GM04504 (cell line): ENCODE measurements at regions not wholly inside any gene's neighbourhood (a gene's known extent, or its start where the extent isn't known, plus 50 kb on each side); places are given as distances from the start of the nearest gene placed in this dataset.

Source experiments
- DNase-seq: peaks from one replicate; pipeline ENCODE4 v3.0.0-alpha.2; 2012; ENCODE audit warnings: low read depth

DNA sequence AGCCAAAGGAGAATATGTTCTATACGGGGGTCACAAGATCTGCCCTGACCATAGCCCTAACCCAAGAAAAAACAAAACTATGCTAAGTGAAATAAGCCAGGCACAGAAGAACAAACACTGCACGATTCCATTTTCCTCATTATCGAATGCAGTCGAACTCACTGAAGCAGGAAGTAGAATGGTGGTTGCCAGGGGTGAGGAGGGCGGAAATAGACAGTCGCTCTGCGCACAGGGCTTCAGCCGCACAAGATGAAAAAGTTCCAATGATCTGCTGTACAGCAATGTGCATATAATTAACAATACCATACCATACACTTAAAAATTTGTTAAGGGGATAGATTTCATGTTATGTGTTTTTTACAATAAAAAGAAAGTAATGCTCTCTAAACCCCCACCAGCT lies 257.7 kb downstream of the TXNL1 start:
- DNase-seq, result no peak

- no peak for DNase-seq
Measured at GRCh38 chr18:56379256-56379655, 259.1 kb downstream of the TXNL1 start.

DNA sequence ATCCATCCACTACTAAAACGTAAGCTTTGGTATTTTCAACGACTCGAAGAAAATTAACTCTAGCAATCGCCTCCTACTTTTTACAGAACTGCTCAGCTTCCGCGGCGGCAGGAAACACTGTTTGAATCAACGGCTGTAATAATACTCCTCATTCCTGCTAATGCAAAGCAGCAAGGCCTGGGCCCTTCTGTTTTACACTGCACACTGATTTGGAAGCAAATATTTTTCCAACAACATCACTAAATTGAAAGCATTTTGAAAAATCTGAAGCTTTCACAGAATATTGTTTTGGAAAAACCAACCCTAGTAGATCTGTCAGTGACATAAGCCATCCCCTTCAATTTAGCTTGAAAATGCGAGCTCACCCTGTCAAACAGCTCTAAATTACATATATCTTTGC lies 261.2 kb downstream of the TXNL1 start:
- no peak for DNase-seq

GRCh38 chr18:56374007-56374655 lies 264.3 kb downstream of the TXNL1 start:
- no peak for DNase-seq

- no peak for DNase-seq
Measured at GRCh38 chr18:56373601-56374000, 264.8 kb downstream of the TXNL1 start.

DNA sequence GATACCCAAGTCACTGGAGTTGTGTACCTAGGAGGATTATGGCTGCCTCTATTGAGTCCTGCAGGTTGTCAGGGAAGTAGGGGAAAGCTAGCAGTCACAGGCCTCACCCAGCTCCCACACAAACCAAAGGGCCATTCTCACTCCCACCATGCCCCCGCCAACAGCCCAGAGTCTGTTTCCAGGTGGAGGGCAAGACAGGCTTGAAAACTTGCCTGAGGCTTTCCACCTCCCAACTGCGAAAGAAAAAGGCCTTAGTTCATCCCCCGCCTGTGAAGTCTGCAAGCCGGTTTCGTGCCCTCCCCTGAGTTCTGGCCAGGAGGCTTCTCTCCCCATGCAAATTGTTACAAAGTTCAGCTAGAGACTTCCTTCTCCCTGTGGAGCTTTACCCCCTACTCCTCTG lies 270.3 kb downstream of the TXNL1 start:
- DNase-seq, result no peak

DNA sequence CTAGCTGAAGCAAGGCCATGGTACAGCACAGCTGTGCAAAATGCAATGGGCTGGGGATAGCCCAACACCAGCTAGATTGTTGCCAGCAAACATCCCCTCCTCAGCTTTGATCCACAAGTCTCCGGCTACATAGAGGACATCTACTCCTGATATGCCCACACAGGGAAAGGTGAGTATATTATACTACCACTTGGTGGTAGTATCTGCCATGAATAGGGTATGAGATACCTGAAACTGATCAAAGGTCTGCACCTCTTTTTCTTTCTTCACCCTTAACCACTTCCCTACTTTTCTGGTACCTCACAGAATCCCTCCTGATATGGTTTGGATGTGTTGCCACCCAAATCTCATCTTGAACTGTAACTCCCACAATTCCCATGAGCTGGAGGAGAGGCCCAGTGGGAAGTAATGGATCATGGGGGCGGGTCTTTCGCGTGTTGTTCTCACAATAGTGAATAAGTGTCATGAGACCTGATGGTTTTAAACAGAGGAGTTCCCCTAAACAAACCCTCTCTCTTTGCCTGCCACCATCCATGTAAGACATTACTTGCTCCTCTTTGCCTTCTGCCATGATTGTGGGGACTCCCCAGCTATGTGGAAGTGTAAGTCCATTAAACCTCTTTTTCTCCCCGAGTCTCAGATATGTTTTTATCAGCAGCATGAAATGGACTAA lies 279.6 kb downstream of the TXNL1 start:
- no peak for DNase-seq

- no peak for DNase-seq
Measured at GRCh38 chr18:56353663-56354260, 284.6 kb downstream of the TXNL1 start.

- DNase-seq, result no peak
Measured at GRCh38 chr18:56351911-56352500, 286.4 kb downstream of the TXNL1 start.

- no peak for DNase-seq
Measured at GRCh38 chr18:56337507-56337906, 300.9 kb downstream of the TXNL1 start.

DNA sequence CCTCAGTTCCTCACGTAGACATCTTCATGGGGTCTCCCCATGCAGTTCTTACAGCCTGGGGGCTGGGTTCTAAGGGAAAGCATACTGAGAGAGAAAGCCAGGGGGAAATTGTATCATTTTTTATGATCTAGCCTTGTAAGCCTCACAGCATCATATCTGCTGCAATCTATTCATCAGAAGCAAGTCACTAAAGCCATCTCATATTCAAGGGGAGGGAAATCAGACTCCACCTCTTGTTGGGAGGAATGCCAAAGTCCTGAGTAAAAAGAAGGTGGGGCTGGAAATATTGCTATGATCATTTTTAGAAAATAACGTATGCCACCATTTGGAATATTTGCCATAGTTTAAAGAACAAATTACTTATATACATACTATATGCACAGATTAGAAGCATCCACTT lies 304.6 kb downstream of the TXNL1 start:
- no peak for DNase-seq

GRCh38 chr18:56333146-56333545 lies 305.2 kb downstream of the TXNL1 start:
- no peak for DNase-seq

GRCh38 chr18:56332371-56332770 lies 306.0 kb downstream of the TXNL1 start:
- no peak for DNase-seq

- no peak for DNase-seq
Measured at GRCh38 chr18:56330366-56331110, 307.9 kb downstream of the TXNL1 start.

GRCh38 chr18:56329536-56329935 lies 308.9 kb downstream of the TXNL1 start:
- no peak for DNase-seq

GRCh38 chr18:56327191-56327885 lies 311.1 kb downstream of the TXNL1 start:
- peak; percentile 22 for DNase-seq

- no peak for DNase-seq
Measured at GRCh38 chr18:56326336-56327072, 311.9 kb downstream of the TXNL1 start.

DNA sequence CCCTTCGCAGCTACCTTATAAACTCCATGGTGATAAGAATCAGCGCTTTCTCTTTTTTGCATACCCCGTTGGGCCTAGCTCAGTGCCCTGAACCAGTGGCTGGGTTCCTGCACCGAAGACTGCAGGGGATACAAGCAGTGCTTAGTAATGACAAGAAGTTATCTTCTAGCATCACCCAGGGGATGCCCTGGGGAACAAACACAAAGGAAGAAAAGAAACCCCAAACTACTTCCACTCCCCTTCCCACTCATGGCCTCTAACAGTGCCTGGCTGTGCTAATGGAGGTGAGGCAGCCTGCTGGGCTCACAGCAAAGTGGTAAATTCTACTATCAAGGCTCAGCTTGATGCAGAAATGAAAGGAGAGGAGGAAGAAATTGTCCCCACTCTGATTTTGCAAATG lies 314.7 kb downstream of the TXNL1 start:
- no peak for DNase-seq

- DNase-seq, result no peak
Measured at GRCh38 chr18:56322406-56322805, 316.0 kb downstream of the TXNL1 start.

DNA sequence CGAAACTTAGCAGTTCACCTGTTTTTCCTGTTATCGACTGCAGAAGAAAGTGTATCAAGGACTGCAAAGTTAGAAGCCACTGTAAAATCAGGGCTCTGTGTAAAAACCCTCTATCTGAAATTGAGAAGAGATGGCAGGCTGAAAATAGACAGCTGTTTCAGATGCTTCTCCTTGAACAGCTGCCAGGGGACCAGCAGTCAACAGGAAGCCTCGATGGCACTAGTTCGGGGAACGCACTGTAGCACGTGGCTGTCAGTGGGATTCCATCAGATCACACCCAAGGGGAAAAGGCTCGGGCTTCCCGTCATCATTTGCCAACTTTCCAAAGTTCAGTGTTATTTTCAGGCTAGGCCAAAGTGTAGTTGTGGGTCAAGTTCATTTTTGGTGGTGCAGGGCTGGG lies 316.9 kb downstream of the TXNL1 start:
- no peak for DNase-seq

DNA sequence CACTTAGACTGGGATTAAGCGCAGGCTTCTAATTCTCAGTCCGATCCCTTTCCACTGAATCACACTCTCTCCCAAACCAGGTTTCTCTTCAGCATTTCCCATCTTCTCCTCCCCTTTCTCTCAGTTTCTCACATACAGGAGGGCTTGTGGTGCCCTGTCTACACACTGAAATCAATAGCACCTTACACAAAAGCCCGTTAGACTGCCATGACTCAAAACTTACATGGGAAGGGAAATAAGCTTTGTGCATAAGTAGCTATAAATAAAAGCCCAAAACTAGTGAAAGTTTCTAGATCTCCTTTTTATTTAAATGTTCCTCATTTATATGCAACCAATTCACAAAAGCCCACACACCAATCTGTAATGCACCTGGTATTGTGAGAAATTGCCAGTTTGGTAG lies 318.4 kb downstream of the TXNL1 start:
- no peak for DNase-seq
